PC-9 (cell line): ENCODE measurements at regions not wholly inside any gene's neighbourhood (a gene's known extent, or its start where the extent isn't known, plus 50 kb on each side); places are given as distances from the start of the nearest gene placed in this dataset.

ENCODE experiments used
- CTCF ChIP-seq: fragments of 200-600 bp; sonication (generic); conservative IDR thresholded peaks from 2 replicates; pipeline ENCODE4 v1.6.1; 2017; ENCODE audit warnings: mixed run types, antibody characterized with exemption, mild to moderate bottlenecking, moderate library complexity
- EZH2 ChIP-seq: fragments of 200-600 bp; sonication (generic); IDR thresholded peaks from 2 replicates; pipeline ENCODE4 v1.8.0; 2017; ENCODE audit warnings: antibody characterized with exemption, low read depth

GRCh38 chr14:42719391-42719790 is 1112.7 kb downstream of the LRFN5 start:
- TF ChIP-seq EZH2 = no peak
- no peak for TF ChIP-seq CTCF
